Neural progenitor cell (in vitro differentiated cells): ENCODE measurements at regions not wholly inside any gene's neighbourhood (a gene's known extent, or its start where the extent isn't known, plus 50 kb on each side); places are given as distances from the start of the nearest gene placed in this dataset.

ENCODE experiments used
- DNase-seq: peaks from one replicate; pipeline ENCODE4 v3.0.0-alpha.2; 2016; ENCODE audit warnings: low spot score
- H2AFZ ChIP-seq: fragments of 200-600 bp; sonication (generic); replicated peaks from 2 replicates; pipeline ENCODE4 v1.6.1; 2016; ENCODE audit warnings: antibody characterized with exemption
- H3F3A ChIP-seq: fragments of 200-600 bp; sonication (generic); 2 replicates; pipeline ENCODE4 v1.6.1; 2016; ENCODE audit warnings: antibody characterized with exemption, low read depth
- H3K27ac ChIP-seq: fragments of 200-600 bp; sonication (generic); 2 replicates; pipeline ENCODE4 v1.5.1; 2016; ENCODE audit warnings: mild to moderate bottlenecking
- H3K27me3 ChIP-seq: fragments of 200-600 bp; sonication (generic); 2 replicates; pipeline ENCODE4 v1.6.1; 2016; ENCODE audit warnings: mild to moderate bottlenecking, moderate library complexity
- H3K36me3 ChIP-seq: fragments of 200-600 bp; sonication (generic); 2 replicates; pipeline ENCODE4 v1.5.1; 2016
- H3K4me1 ChIP-seq: fragments of 200-600 bp; sonication (generic); 2 replicates; pipeline ENCODE4 v1.6.1; 2016; ENCODE audit warnings: mixed run types
- H3K4me2 ChIP-seq: fragments of 200-600 bp; sonication (generic); 2 replicates; pipeline ENCODE4 v1.6.1; 2016
- H3K4me3 ChIP-seq: fragments of 200-600 bp; sonication (generic); 2 replicates; pipeline ENCODE4 v1.5.1; 2016
- H3K79me2 ChIP-seq: fragments of 200-600 bp; sonication (generic); 2 replicates; pipeline ENCODE4 v1.6.1; 2016; ENCODE audit warnings: low read depth
- H3K9ac ChIP-seq: fragments of 200-600 bp; sonication (generic); 2 replicates; pipeline ENCODE4 v1.6.1; 2016
- H3K9me3 ChIP-seq: fragments of 200-600 bp; sonication (generic); 2 replicates; pipeline ENCODE4 v1.5.1; 2016; ENCODE audit warnings: low read depth
- H4K20me1 ChIP-seq: fragments of 200-600 bp; sonication (generic); 2 replicates; pipeline ENCODE4 v1.6.1; 2016; ENCODE audit warnings: low read depth
- H3K27ac Mint-ChIP-seq: 3 replicates; pipeline ENCODE4 v1.8.0; 2021; ENCODE audit warnings: mixed read lengths
- H3K27me3 Mint-ChIP-seq: 2 replicates; pipeline ENCODE4 v1.8.0; 2022; ENCODE audit warnings: low read depth, mild to moderate bottlenecking, inconsistent platforms, moderate library complexity, mixed read lengths; ENCODE audit not compliant: insufficient read depth
- H3K36me3 Mint-ChIP-seq: 3 replicates; pipeline ENCODE4 v1.8.0; 2021; ENCODE audit warnings: mixed read lengths
- H3K4me1 Mint-ChIP-seq: 3 replicates; pipeline ENCODE4 v1.8.0; 2021; ENCODE audit warnings: mixed read lengths
- H3K4me3 Mint-ChIP-seq: 3 replicates; pipeline ENCODE4 v1.8.0; 2021; ENCODE audit warnings: mild to moderate bottlenecking, moderate library complexity, mixed read lengths
- H3K9me3 Mint-ChIP-seq: 3 replicates; pipeline ENCODE4 v1.8.0; 2020; ENCODE audit warnings: mixed read lengths
- CTCF ChIP-seq: fragments of 200-600 bp; sonication (generic); IDR thresholded peaks from 2 replicates; pipeline ENCODE4 v1.5.1; 2017; ENCODE audit warnings: antibody characterized with exemption, mild to moderate bottlenecking
- EZH2 ChIP-seq: fragments of 200-600 bp; sonication (generic); IDR thresholded peaks from 2 replicates; pipeline ENCODE4 v1.6.1; 2017; ENCODE audit warnings: antibody characterized with exemption, mild to moderate bottlenecking, moderate library complexity
- EZH2phosphoT487 ChIP-seq: fragments of 200-600 bp; sonication (generic); IDR thresholded peaks from 2 replicates; pipeline ENCODE4 v1.6.1; 2017; ENCODE audit warnings: antibody characterized with exemption

GRCh38 chr4:176383273-176384077 is 63.7 kb downstream of the SPCS3 start:
- Mint-ChIP-seq H3K27me3 (no peaks in the 10 kb centered on the region), H3K4me1 (no peaks in the 10 kb centered on the region), H3K4me3 (no peak overlapping the region), H3K9me3 (no peaks in the 10 kb centered on the region), H3K27ac (no peak overlapping the region), H3K36me3 (no peaks in the 10 kb centered on the region)
- H3F3A ChIP-seq: no peaks in the 10 kb centered on the region
- H4K20me1 ChIP-seq: no peaks in the 10 kb centered on the region
- H3K4me1 ChIP-seq: no peaks in the 10 kb centered on the region
- H3K4me3 ChIP-seq: no peak overlapping the region
- no peak overlapping the region for H3K9ac ChIP-seq
- DNase-seq: no peak
- H3K4me2 ChIP-seq: no peak overlapping the region
- H3K9me3 ChIP-seq: no peaks in the 10 kb centered on the region
- H3K27me3 ChIP-seq: no peaks in the 10 kb centered on the region
- H2AFZ ChIP-seq: no peak overlapping the region
- TF ChIP-seq CTCF (no peak), EZH2phosphoT487 (no peak), EZH2 (no peak)
- no peaks in the 10 kb centered on the region for H3K79me2 ChIP-seq
- no peaks in the 10 kb centered on the region for H3K36me3 ChIP-seq
- no peak overlapping the region for H3K27ac ChIP-seq

GRCh38 chr4:176385601-176386000 is 65.8 kb downstream of the SPCS3 start:
- Histone ChIP-seq H3F3A (no peaks in the 10 kb centered on the region), H3K4me1 (no peaks in the 10 kb centered on the region), H3K79me2 (no peaks in the 10 kb centered on the region), H3K36me3 (no peaks in the 10 kb centered on the region), H3K27me3 (no peaks in the 10 kb centered on the region), H3K4me2 (no peak overlapping the region), H4K20me1 (no peaks in the 10 kb centered on the region), H3K4me3 (no peak overlapping the region), H3K9me3 (no peaks in the 10 kb centered on the region), H3K27ac (no peak overlapping the region), H2AFZ (no peak overlapping the region), H3K9ac (no peak overlapping the region)
- DNase-seq: no peak
- H3K4me1 Mint-ChIP-seq: no peaks in the 10 kb centered on the region
- no peak overlapping the region for H3K4me3 Mint-ChIP-seq
- no peak for TF ChIP-seq EZH2
- no peak for TF ChIP-seq EZH2phosphoT487
- TF ChIP-seq CTCF: no peak
- peaks cover 3% of the 10 kb centered on the region for H3K9me3 Mint-ChIP-seq
- H3K27ac Mint-ChIP-seq: no peak overlapping the region
- H3K36me3 Mint-ChIP-seq: no peaks in the 10 kb centered on the region
- H3K27me3 Mint-ChIP-seq: no peaks in the 10 kb centered on the region

- no peak overlapping the region for H3K4me3 ChIP-seq
- TF ChIP-seq EZH2 (no peak), EZH2phosphoT487 (no peak), CTCF (no peak)
- H3K4me1 ChIP-seq: no peaks in the 10 kb centered on the region
- H3K79me2 ChIP-seq: no peaks in the 10 kb centered on the region
- Mint-ChIP-seq H3K4me1 (peaks cover 3% of the 10 kb centered on the region), H3K27ac (no peak overlapping the region), H3K4me3 (no peak overlapping the region), H3K9me3 (peaks cover 3% of the 10 kb centered on the region), H3K27me3 (no peaks in the 10 kb centered on the region), H3K36me3 (no peaks in the 10 kb centered on the region)
- no peak overlapping the region for H3K9ac ChIP-seq
- no peaks in the 10 kb centered on the region for H3K27me3 ChIP-seq
- H2AFZ ChIP-seq: no peak overlapping the region
- no peaks in the 10 kb centered on the region for H3F3A ChIP-seq
- H3K36me3 ChIP-seq: no peaks in the 10 kb centered on the region
- no peaks in the 10 kb centered on the region for H3K9me3 ChIP-seq
- no peaks in the 10 kb centered on the region for H4K20me1 ChIP-seq
- no peak overlapping the region for H3K4me2 ChIP-seq
- H3K27ac ChIP-seq: no peak overlapping the region
- no peak for DNase-seq
These were observed 67.8 kb downstream of the SPCS3 start for GRCh38 chr4:176387571-176387970.
